HG02798 (cell line): ENCODE measurements at regions not wholly inside any gene's neighbourhood (a gene's known extent, or its start where the extent isn't known, plus 50 kb on each side); places are given as distances from the start of the nearest gene placed in this dataset.

Source experiments
- ATAC-seq: cut with Tn5 transposase; IDR thresholded peaks from one replicate; pipeline ENCODE4 v1.9.1; 2021; ENCODE audit warnings: mild to moderate bottlenecking; ENCODE audit not compliant: unreplicated experiment, poor library complexity

GRCh38 chr22:47444746-47445065 is 682.3 kb downstream of the TBC1D22A start:
- no peak for ATAC-seq

DNA sequence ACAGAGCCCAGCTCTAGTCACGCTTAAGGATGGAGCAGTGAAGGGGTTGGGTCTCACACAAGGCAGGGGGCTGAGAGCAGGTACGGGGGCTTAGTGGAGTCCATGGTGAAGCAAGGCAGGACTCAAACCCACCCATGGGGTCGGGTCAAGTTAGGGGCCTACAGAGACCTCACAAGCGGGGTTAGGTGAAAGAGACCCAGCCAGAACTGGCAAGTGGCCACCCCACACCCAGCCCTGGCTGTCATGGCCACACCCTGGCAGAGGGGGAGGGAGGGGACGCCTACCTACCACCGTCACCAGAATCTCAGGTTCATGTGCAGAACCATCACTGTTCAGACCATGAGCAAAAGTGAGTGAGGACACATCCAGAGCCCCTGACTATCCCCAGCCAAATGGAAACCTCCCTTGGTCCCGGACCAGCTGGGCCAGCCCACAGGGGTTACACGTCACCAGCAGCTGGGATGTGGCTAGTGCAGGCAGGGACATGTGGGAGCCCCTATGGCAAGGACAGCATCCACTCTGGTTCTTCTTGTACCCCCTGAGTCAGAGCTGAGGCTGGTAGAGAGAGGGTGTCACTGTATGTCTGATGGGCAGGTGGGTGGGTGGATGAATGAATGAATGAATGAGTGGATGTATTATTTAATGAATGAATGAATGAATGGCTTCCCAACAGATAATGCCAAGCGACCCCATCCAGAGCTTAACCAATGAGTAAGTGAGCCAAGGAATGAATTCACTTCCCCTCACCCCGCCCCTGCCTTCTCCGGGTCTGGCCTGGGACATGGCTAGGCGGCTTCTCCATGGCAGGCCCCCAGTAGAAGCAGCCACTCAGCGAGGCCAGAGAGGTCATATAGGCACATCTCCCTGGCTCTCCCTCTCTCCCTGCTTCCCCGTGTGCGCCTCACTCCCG is 681.6 kb downstream of the TBC1D22A start:
- no peak for ATAC-seq

DNA sequence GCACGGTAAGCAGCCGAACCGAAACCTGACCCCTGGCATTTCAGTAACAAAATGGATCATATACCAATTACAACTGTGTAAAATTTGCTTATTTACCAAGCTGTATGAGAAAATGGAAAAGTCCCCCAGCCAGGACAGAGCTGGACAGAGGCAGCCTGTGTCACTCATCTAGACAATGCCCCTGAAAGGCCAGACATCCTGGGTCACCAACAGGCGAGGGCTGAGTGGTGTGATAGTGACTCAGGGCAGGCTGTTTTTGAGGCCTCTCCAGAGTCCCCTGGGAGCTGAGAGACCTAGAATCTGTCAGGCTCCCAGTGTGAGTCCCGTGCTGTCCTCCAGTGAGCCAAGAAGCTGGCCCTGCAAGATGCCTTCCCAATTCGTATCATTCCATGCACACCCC is 680.4 kb downstream of the TBC1D22A start:
- no peak for ATAC-seq

GRCh38 chr22:47439643-47440265 is 677.3 kb downstream of the TBC1D22A start:
- ATAC-seq: no peak

DNA sequence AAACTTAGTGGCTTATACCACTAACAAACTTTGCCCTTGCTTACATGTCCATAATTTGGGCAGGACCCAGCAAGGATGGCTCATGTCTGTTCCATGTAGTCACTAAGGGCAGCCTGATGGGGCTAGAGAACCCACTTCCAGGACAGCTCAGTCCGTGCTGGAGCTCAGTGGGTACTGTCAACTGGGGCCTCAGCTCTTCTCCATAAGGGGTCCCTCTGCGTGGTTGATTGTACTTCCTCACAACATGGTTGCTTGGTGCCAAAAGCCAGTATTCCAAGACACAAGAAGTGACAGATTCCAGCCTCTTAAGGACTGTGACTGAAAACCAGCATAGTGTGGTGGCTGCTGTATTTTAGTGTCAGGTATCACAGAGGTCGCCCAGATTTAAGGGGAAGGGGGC is 675.2 kb downstream of the TBC1D22A start:
- ATAC-seq: no peak

DNA sequence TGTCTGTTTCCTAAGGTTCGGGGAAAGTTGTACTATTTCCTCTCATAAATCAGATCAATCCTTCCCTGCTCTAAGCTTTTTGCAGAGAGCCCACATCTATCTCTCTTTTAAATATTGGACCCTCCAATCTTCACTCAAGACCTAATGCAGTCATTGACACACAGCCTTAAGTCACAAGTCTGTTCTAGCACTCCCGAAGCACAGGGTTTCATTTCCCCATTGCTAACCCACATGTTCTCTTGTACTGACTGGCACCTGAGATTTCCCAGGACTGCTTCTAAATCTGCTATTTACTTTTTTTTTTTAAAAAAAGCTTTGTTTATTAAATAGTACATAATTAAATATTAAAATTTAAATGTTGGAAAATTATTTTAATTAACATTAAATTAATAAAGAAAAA is 674.7 kb downstream of the TBC1D22A start:
- no peak for ATAC-seq

GRCh38 chr22:47435826-47436225 is 673.4 kb downstream of the TBC1D22A start:
- no peak for ATAC-seq

GRCh38 chr22:47435204-47435487 is 672.7 kb downstream of the TBC1D22A start:
- no peak for ATAC-seq

DNA sequence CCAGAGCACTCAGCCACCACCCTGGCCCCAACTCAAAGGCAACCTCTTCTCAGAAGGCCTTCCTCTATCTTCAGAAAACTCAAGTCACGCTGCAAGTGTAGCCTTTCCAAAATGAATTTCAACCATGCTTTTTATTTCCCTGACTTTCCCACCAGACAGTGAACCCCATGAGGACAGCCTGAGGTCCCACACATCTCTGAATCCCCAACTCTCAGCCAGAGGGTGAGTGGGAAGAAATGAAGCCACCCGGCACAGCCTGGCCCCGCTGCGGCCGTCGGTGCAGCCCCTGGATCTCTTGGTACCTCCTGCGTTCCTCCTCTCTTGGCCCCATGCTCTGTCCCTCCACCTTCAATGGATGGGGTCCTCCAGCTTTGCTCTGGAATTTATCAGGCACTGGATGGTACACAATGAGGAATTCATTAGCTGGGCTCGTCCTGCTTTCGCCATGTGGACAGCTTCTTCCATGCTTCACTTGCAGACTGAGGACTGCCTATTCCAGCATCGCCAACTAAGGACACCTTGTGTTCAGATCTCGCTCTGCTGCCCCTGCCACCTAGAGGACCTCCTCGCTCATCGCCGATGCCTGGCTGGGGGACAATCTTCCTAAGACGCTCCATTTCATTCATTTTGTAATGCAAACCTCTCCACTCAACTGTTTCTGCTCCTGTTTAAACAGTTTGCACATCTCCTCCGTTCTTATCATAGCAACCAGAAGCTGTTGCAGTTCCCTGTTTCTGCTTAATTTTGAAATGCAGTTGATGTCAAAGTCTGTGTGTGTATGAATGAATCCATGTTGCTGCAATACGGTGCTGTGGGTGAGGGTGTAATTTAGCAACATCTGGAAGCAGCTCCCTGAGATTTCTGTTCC is 672.1 kb downstream of the TBC1D22A start:
- ATAC-seq: no peak

GRCh38 chr22:47433627-47434026 is 671.2 kb downstream of the TBC1D22A start:
- no peak for ATAC-seq

- ATAC-seq: no peak
Observed at GRCh38 chr22:47432683-47433082, 670.2 kb downstream of the TBC1D22A start.

DNA sequence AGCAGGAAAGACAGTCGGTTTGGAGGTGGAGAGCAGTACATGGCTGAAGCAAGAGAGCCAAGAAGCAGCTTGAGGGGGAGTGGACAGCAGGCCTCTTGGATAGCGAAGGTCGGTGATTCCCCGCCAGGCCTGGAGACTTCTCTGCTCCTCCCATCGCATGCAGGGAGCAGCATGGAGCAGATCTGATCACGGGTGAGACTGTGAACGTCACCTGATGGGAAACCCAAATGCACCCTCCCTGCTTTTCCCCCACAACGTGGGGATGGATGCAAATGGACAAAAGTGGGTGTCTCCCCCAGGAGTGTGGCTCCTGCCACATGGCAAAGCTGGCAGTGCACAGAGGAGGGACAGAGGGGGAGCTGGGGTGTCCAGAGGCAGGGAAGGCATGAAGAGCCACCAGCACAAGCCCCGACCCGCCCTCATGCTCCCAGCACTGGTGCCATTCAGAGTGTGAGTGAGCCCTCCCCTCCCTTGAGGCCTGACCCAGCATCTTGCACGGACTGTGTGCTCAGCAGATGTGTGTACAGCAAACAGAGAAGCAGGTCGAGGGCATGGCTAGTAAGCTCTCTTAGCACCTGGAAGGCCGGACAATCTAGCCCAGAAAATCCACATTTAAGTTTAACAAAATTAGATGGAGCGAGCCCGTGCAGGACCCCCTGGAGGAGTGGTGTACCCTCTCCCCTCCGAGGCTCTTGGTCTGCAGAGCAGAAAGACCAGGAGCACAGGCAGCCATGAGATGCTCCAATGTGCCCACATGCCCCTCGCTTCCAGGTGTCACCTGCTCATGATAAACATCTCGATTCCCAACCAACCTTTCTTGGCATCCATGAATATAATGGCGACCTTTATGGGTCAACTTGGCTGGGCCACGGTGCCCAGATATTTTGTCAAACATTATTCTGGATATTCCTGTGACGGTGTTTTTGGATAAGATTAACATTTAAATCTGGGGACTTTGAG is 661.7 kb downstream of the TBC1D22A start:
- no peak for ATAC-seq

GRCh38 chr22:47423266-47423665 is 660.8 kb downstream of the TBC1D22A start:
- ATAC-seq: no peak

GRCh38 chr22:47422736-47423135 is 660.3 kb downstream of the TBC1D22A start:
- ATAC-seq: no peak

DNA sequence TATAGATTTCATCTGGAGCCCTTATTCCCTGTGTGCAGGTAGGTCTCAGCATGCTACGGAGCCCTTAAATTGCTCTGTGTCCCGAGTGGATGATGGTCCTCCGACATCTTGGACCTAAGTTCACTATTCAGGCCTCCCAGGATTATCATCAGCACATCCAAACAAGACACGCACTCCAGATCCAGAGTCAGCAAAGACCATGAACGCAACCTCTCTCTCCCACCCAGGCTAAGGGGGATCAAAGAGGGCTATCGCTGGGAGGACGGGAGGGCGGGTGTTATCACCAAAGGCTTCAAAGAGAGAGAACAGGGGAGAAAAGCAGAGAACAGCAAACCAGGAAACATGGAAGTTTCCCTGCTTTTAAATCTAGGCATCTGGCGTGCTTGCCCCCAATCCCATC is 659.4 kb downstream of the TBC1D22A start:
- ATAC-seq: no peak

- no peak for ATAC-seq
Observed at GRCh38 chr22:47420211-47420610, 657.8 kb downstream of the TBC1D22A start.

DNA sequence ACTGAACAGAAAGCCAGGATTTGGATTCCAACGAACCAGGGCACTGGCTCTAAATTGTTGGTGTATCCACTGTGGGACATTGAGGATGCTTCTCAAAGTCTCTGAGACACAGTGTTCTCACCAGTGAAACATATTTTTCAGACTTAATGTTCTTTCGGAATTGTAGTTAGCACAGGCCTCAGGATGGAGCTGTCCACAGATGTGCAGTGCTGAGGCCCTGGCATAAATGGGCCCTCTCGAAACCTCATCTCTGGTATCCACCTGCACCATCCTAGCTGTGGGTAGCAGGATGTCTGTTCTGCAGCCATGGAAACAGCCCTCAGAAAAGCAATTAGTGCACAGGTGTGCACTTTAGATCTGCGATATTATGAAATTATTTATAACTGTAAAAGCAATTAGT is 656.8 kb downstream of the TBC1D22A start:
- no peak for ATAC-seq

- no peak for ATAC-seq
Observed at GRCh38 chr22:47417699-47418098, 655.2 kb downstream of the TBC1D22A start.

DNA sequence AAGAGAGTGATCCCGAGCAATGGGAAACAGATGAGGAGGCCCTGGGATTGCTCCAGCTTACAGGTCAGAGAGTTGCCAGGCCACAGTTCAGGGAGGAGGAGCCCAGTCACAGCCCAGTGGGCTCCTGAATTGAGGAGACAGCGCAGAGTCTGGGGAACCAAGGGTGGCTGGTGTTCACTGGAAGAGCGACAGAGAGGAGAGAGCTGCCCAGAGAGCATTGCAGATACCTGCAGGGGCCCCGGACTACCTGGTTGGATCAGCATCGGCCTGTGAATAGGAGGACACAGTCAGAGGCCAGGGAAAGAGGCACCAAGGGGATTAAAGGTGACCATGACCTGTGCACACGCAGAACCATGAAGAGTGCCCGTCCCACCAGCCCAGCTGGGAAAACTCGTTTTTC is 648.6 kb downstream of the TBC1D22A start:
- no peak for ATAC-seq
